HUES64 (cell line): ENCODE measurements at regions not wholly inside any gene's neighbourhood (a gene's known extent, or its start where the extent isn't known, plus 50 kb on each side); places are given as distances from the start of the nearest gene placed in this dataset.
"Not testable (repeated sequence)": the region's sequence is repeated elsewhere in the genome, so short reads cannot be mapped to it uniquely, and the experiment has no call there.

Experiments
- H3K27ac ChIP-seq: 2 replicates; pipeline ENCODE4 v1.7.0; 2013; ENCODE audit warnings: low read depth, low read length, inconsistent platforms
- H3K27me3 ChIP-seq: 2 replicates; pipeline ENCODE4 v1.6.1; 2013; ENCODE audit warnings: mild to moderate bottlenecking, low read length; ENCODE audit not compliant: insufficient read depth
- H3K36me3 ChIP-seq: 2 replicates; pipeline ENCODE4 v1.6.1; 2013; ENCODE audit warnings: mild to moderate bottlenecking, low read length; ENCODE audit not compliant: insufficient read depth
- H3K4me1 ChIP-seq: 2 replicates; pipeline ENCODE4 v1.6.1; 2013; ENCODE audit warnings: mild to moderate bottlenecking, low read length, moderate library complexity; ENCODE audit not compliant: insufficient read depth
- H3K4me3 ChIP-seq: 2 replicates; pipeline ENCODE4 v1.5.1; 2013; ENCODE audit warnings: mild to moderate bottlenecking, low read length, moderate library complexity
- H3K9ac ChIP-seq: 2 replicates; pipeline ENCODE4 v1.6.1; 2013; ENCODE audit warnings: mild to moderate bottlenecking, low read depth, low read length
- H3K9me3 ChIP-seq: 2 replicates; pipeline ENCODE4 v1.6.1; 2013; ENCODE audit warnings: low read depth, low read length; ENCODE audit not compliant: insufficient read depth
- WGBS: fragments of 150-250, 120-280 bp; methylation state at CpG from one replicate; pipeline ENCODE4 v1.1.7; 2013; ENCODE audit warnings: missing lambda C conversion rate; 5-methylcytosine and 5-hydroxymethylcytosine counted together

GRCh38 chr11:134607963-134608750, 196.1 kb upstream of the B3GAT1 start:
- no peaks in the 10 kb centered on the region for H3K36me3 ChIP-seq
- H3K4me3 ChIP-seq, result no peak overlapping the region
- H3K27ac ChIP-seq, result no peak overlapping the region
- H3K27me3 ChIP-seq, result no peaks in the 10 kb centered on the region
- no peaks in the 10 kb centered on the region for H3K4me1 ChIP-seq
- WGBS, result 91% methylated on average over 7 of the region's 7 CpGs
- H3K9ac ChIP-seq, result no peak overlapping the region
- H3K9me3 ChIP-seq, result no peaks in the 10 kb centered on the region

DNA sequence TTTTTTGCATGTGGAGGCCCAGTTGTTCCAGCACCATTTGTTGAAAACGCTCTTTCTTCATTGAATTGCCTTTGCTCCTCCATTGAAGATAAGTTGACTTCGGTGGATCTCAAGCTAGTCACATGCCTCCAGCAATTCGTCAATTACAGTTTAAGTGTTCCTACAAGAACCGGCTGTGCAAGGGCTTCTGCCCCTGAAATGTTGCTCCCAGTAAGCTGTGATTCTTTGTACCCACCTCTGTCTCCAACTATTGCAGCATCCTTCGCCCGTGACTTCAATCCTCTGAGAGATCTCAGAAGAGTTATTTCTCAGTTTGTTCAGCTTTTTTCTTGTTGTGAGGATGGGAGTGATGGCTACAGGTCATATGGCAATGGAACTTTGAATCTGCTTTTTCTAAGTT, 194.2 kb upstream of the B3GAT1 start:
- 88% methylated on average over 6 of the region's 6 CpGs for WGBS
- Histone ChIP-seq H3K9me3 (no peaks in the 10 kb centered on the region), H3K9ac (no peak overlapping the region), H3K36me3 (no peaks in the 10 kb centered on the region), H3K4me1 (no peaks in the 10 kb centered on the region), H3K27me3 (no peaks in the 10 kb centered on the region), H3K4me3 (no peak overlapping the region), H3K27ac (no peak overlapping the region)

DNA sequence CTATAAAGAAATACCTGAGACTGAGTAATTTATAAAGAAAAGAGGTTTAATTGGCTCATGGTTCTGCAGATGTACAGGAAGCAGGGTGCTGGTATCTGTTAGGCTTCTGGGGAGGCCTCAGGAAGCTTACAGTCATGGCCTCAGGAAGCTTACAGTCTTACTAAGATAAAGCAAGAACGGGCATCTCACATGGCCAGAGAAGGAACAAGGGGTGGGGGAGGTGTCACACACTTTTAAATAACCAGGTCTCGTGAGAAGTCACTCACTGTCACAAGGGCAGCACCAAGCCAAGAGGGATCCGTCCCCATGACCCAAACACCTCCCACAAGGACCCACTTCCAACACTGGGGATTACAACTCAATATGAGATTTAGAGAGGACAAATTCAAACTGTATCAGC, 192.8 kb upstream of the B3GAT1 start:
- Histone ChIP-seq H3K27me3 (no peaks in the 10 kb centered on the region), H3K4me1 (no peaks in the 10 kb centered on the region), H3K9ac (no peak overlapping the region), H3K27ac (no peak overlapping the region), H3K9me3 (no peaks in the 10 kb centered on the region), H3K4me3 (no peak overlapping the region), H3K36me3 (no peaks in the 10 kb centered on the region)
- WGBS, result 97% methylated on average over 2 of the region's 3 CpGs

DNA sequence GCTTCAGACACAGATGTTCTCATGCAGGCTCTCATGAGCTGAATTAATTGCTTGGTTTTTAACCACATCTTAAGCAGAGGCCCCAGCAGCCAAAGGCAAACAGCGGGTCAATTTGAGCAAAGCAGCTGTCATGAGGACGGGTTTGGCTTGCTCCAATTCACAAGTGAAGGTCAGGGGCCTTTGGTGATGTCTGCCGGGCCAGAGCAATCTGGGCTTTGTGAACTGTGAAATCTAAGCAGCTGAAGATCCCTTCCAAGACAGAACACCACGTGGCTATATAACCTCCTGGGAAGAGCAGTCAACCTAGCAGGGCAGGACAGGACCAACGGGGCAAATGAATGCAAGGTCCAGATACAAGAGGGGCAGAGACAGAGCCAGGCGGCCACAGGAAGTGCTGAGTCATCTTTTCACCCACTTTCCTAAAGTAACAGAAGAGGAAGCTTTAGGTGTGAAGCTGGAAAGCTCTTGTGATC, 187.3 kb upstream of the B3GAT1 start:
- H3K4me1 ChIP-seq, result no peaks in the 10 kb centered on the region
- H3K4me3 ChIP-seq, result no peak overlapping the region
- 78% methylated on average over 6 of the region's 6 CpGs for WGBS
- H3K9me3 ChIP-seq, result no peaks in the 10 kb centered on the region
- no peak overlapping the region for H3K9ac ChIP-seq
- no peak overlapping the region for H3K27ac ChIP-seq
- H3K36me3 ChIP-seq, result no peaks in the 10 kb centered on the region
- H3K27me3 ChIP-seq, result no peaks in the 10 kb centered on the region

GRCh38 chr11:134598368-134598767, 186.3 kb upstream of the B3GAT1 start:
- Histone ChIP-seq H3K27me3 (no peaks in the 10 kb centered on the region), H3K27ac (no peak overlapping the region)
- 96% methylated on average over 5 of the region's 5 CpGs for WGBS

DNA sequence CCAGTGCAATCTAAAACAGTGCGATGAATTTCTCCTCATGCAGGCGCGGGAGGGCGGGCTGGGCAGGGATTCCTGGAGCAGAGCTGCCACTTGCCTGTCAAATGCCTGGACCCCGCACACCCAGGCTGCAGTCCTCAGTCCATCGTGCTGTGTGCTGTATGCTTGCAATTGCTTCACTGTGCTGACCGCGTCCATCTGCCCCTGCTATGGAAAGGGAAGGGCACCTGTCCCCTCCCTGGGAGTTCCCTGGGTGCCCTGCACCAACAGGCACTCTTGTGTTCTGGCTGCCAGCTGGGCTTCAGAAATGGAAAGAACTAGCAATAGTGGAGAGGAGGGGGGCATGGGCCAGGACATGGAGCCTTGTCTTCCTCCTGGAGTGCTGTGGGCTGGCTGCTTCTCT, 185.4 kb upstream of the B3GAT1 start:
- no peak overlapping the region for H3K9ac ChIP-seq
- no peaks in the 10 kb centered on the region for H3K36me3 ChIP-seq
- WGBS, result 96% methylated on average over 8 of the region's 8 CpGs
- no peak overlapping the region for H3K27ac ChIP-seq
- H3K4me1 ChIP-seq, result no peaks in the 10 kb centered on the region
- H3K27me3 ChIP-seq, result no peaks in the 10 kb centered on the region
- H3K4me3 ChIP-seq, result no peak overlapping the region
- H3K9me3 ChIP-seq, result no peaks in the 10 kb centered on the region

More at GRCh38 chr11:134598368-134598767, 186.3 kb upstream of the B3GAT1 start:
- Histone ChIP-seq H3K9ac (no peak overlapping the region), H3K4me3 (no peak overlapping the region), H3K9me3 (no peaks in the 10 kb centered on the region), H3K4me1 (no peaks in the 10 kb centered on the region), H3K36me3 (no peaks in the 10 kb centered on the region)

GRCh38 chr11:134596404-134596803, 184.4 kb upstream of the B3GAT1 start:
- Histone ChIP-seq H3K27ac (no peak overlapping the region), H3K9ac (no peak overlapping the region), H3K9me3 (no peaks in the 10 kb centered on the region), H3K27me3 (no peaks in the 10 kb centered on the region), H3K4me3 (no peak overlapping the region), H3K4me1 (no peaks in the 10 kb centered on the region), H3K36me3 (no peaks in the 10 kb centered on the region)
- WGBS, result 91% methylated on average over 3 of the region's 3 CpGs

DNA sequence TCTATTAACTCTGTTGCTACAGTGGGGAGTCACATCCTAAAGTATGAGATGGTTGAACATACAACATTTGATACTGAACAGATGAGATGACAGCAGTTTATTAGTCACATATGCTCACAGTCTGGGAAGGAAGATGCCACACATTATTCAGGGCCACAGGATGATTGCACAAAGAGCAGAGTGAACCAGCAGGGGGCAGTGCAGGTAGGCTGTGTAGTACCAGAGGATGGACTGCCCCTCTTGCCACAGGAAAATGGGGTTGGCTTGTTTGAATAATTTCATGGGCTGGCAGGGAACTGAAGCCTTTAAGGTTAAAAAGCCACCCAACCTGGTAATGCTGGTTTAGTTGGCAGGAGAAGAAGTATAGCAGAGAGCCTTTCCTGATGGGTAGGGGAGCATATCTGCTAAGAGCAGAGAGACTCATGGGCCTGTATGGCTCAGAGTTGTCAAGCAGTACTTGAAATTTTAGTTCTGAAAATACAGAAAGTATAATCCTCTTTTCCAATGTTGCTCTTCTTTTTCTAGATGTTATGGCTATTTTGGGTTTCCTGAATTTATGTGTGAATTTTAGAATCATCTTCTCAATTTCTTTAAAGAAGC, 180.4 kb upstream of the B3GAT1 start:
- H3K4me3 ChIP-seq, result no peak overlapping the region
- H3K9me3 ChIP-seq, result no peaks in the 10 kb centered on the region
- no peaks in the 10 kb centered on the region for H3K27me3 ChIP-seq
- no peak overlapping the region for H3K9ac ChIP-seq
- H3K36me3 ChIP-seq, result no peaks in the 10 kb centered on the region
- no peaks in the 10 kb centered on the region for H3K4me1 ChIP-seq
- H3K27ac ChIP-seq, result no peak overlapping the region

DNA sequence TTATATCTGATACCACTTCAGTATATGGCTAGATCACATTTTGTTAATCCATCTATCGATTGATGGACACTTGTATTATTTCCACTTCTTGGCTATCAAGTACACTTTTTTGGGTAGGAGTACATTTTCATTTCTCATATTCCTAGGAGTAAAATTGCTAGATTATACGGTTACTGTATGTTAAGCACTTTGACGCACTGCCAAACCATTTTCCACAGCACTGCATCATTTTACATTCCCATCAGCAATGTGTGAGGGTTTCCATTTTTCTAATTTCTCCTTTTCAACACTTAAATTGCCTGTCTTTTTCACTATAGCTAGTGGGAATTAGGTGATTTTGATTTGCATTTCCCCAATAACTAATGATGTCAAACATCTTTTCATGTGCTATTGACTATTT, 179.3 kb upstream of the B3GAT1 start:
- Histone ChIP-seq H3K27me3 (no peaks in the 10 kb centered on the region), H3K9ac (no peak overlapping the region), H3K4me3 (no peak overlapping the region), H3K27ac (no peak overlapping the region), H3K4me1 (no peaks in the 10 kb centered on the region), H3K9me3 (no peaks in the 10 kb centered on the region), H3K36me3 (no peaks in the 10 kb centered on the region)
- WGBS, result 100% methylated on average over 1 of the region's 3 CpGs

GRCh38 chr11:134589129-134589528, 177.1 kb upstream of the B3GAT1 start:
- 85% methylated on average over 5 of the region's 5 CpGs for WGBS
- Histone ChIP-seq H3K27me3 (no peaks in the 10 kb centered on the region), H3K9ac (no peak overlapping the region), H3K4me1 (peaks cover 4% of the 10 kb centered on the region; the same call in 1 of the 2 replicates), H3K27ac (no peak overlapping the region), H3K4me3 (no peak overlapping the region), H3K9me3 (no peaks in the 10 kb centered on the region), H3K36me3 (no peaks in the 10 kb centered on the region)

GRCh38 chr11:134588460-134589110, 176.5 kb upstream of the B3GAT1 start:
- H3K36me3 ChIP-seq, H3K9ac ChIP-seq, H3K4me1 ChIP-seq, H3K9me3 ChIP-seq, H3K4me3 ChIP-seq, H3K27me3 ChIP-seq, H3K27ac ChIP-seq: not testable (repeated sequence)
- WGBS, result 92% methylated on average over 20 of the region's 20 CpGs
